HEK293 (cell line): ENCODE measurements at regions not wholly inside any gene's neighbourhood (a gene's known extent, or its start where the extent isn't known, plus 50 kb on each side); places are given as distances from the start of the nearest gene placed in this dataset.

Experiments
- CTCF ChIA-PET: fragments of 350-600 bp; formaldehyde crosslinking; extraction: SDS; loops from one replicate; lab custom pipeline; 2021; ENCODE audit warnings: antibody characterized with exemption; lab: Yijun Ruan, JAX
- POLR2A ChIA-PET: fragments of 300-600 bp; formaldehyde crosslinking; extraction: SDS; loops from one replicate; lab custom pipeline; 2020; ENCODE audit warnings: antibody characterized with exemption, inconsistent platforms; lab: Yijun Ruan, JAX
- H3K27ac ChIP-seq: fragments of 200-500 bp; sonication (Bioruptor generic); 2 replicates; pipeline ENCODE4 v1.5.1; 2014; ENCODE audit warnings: low read depth, low read length, control low read depth, inconsistent platforms; ENCODE audit errors: extremely low read depth
- H3K36me3 ChIP-seq, 2 experiments: fragments of 200-500 bp in 1 of 2; sonication (Bioruptor generic) in 1 of 2; 1 replicate in 1 of 2; 2 replicates in 1 of 2; pipeline ENCODE4 v1.5.1; 2014 to 2017; ENCODE audit warnings: inconsistent platforms in 2 of 2, low read length in 2 of 2; ENCODE audit not compliant: control insufficient read depth in 2 of 2, insufficient read depth in 1 of 2
- H3K4me1 ChIP-seq: fragments of 200-500 bp; sonication (Bioruptor generic); 2 replicates; pipeline ENCODE4 v1.5.1; 2014; ENCODE audit warnings: mild to moderate bottlenecking, low read length, inconsistent platforms; ENCODE audit not compliant: control insufficient read depth, insufficient read depth
- H3K4me3 ChIP-seq: 2 replicates; pipeline ENCODE4 v1.5.1; 2011; ENCODE audit warnings: low read depth, mild to moderate bottlenecking, control low read depth, low read length, moderate library complexity
- H3K9me3 ChIP-seq: fragments of 200-500 bp; sonication (Bioruptor generic); 2 replicates; pipeline ENCODE4 v1.5.1; 2014; ENCODE audit warnings: low read depth, low read length, inconsistent platforms; ENCODE audit not compliant: control insufficient read depth, insufficient read depth
- ATF2 ChIP-seq: fragments of 450-650 bp; formaldehyde crosslinking; IDR thresholded peaks from 2 replicates; pipeline ENCODE4 v1.5.1; 2016; ENCODE audit warnings: missing biosample characterization, missing genetic modification characterization, low read depth
- ELK4 ChIP-seq: IDR thresholded peaks from 2 replicates; pipeline ENCODE4 v1.6.1; 2011; ENCODE audit warnings: mild to moderate bottlenecking, low read depth, low read length, borderline replicate concordance
- HOXC10 ChIP-seq: sonication (generic); formaldehyde crosslinking; IDR thresholded peaks from 2 replicates; pipeline ENCODE4 v1.8.1; 2023; ENCODE audit warnings: mild to moderate bottlenecking, missing genetic modification reagents
- INSM2 ChIP-seq: fragments of 450-650 bp; formaldehyde crosslinking; IDR thresholded peaks from 2 replicates; pipeline ENCODE4 v1.5.1; 2016; ENCODE audit warnings: missing biosample characterization, missing genetic modification characterization
- KLF10 ChIP-seq: fragments of 450-650 bp; IDR thresholded peaks from 2 replicates; pipeline ENCODE4 v1.5.1; 2018; ENCODE audit warnings: missing biosample characterization, mild to moderate bottlenecking, missing genetic modification characterization
- OVOL3 ChIP-seq: fragments of 450-650 bp; formaldehyde crosslinking; IDR thresholded peaks from 2 replicates; pipeline ENCODE4 v1.5.1; 2016; ENCODE audit warnings: missing biosample characterization, missing genetic modification characterization
- SETDB1 ChIP-seq: IDR thresholded peaks from one replicate; pipeline ENCODE4 v1.6.1; 2017; ENCODE audit warnings: mild to moderate bottlenecking, low read length, moderate library complexity, mixed read lengths; ENCODE audit not compliant: insufficient read length
- TRIM28 ChIP-seq: IDR thresholded peaks from 2 replicates; pipeline ENCODE4 v1.6.1; 2011; ENCODE audit warnings: low read length, control low read depth, borderline replicate concordance
- WT1 ChIP-seq: fragments of 450-650 bp; formaldehyde crosslinking; IDR thresholded peaks from 2 replicates; pipeline ENCODE4 v1.5.1; 2016; ENCODE audit warnings: missing biosample characterization, missing genetic modification characterization
- ZBTB49 ChIP-seq: fragments of 450-650 bp; formaldehyde crosslinking; IDR thresholded peaks from 2 replicates; pipeline ENCODE4 v1.5.1; 2016; ENCODE audit warnings: missing biosample characterization, missing genetic modification characterization, low read depth
- ZFP3 ChIP-seq: fragments of 450-650 bp; formaldehyde crosslinking; IDR thresholded peaks from 2 replicates; pipeline ENCODE4 v1.5.1; 2016; ENCODE audit warnings: low read depth, missing biosample characterization, missing genetic modification characterization
- ZFP37 ChIP-seq: fragments of 450-650 bp; formaldehyde crosslinking; IDR thresholded peaks from 2 replicates; pipeline ENCODE4 v1.5.1; 2016; ENCODE audit warnings: missing biosample characterization, missing genetic modification characterization
- ZFP69B ChIP-seq: fragments of 450-650 bp; formaldehyde crosslinking; IDR thresholded peaks from 2 replicates; pipeline ENCODE4 v1.5.1; 2016; ENCODE audit warnings: missing biosample characterization, missing genetic modification characterization
- ZNF155 ChIP-seq: fragments of 450-650 bp; formaldehyde crosslinking; IDR thresholded peaks from 2 replicates; pipeline ENCODE4 v1.5.1; 2016; ENCODE audit warnings: missing biosample characterization, missing genetic modification characterization
- ZNF202 ChIP-seq: fragments of 450-650 bp; formaldehyde crosslinking; IDR thresholded peaks from 2 replicates; pipeline ENCODE4 v1.5.1; 2016; ENCODE audit warnings: missing biosample characterization, missing genetic modification characterization, borderline replicate concordance
- ZNF223 ChIP-seq: fragments of 450-650 bp; formaldehyde crosslinking; IDR thresholded peaks from 2 replicates; pipeline ENCODE4 v1.5.1; 2016; ENCODE audit warnings: missing biosample characterization, missing genetic modification characterization
- ZNF239 ChIP-seq: fragments of 450-650 bp; formaldehyde crosslinking; IDR thresholded peaks from 2 replicates; pipeline ENCODE4 v1.5.1; 2016; ENCODE audit warnings: missing biosample characterization, missing genetic modification characterization
- ZNF426 ChIP-seq: fragments of 450-650 bp; formaldehyde crosslinking; IDR thresholded peaks from 2 replicates; pipeline ENCODE4 v1.5.1; 2017; ENCODE audit warnings: missing biosample characterization, missing genetic modification characterization, mild to moderate bottlenecking, inconsistent platforms, moderate library complexity
- ZNF501 ChIP-seq: fragments of 450-650 bp; formaldehyde crosslinking; IDR thresholded peaks from 2 replicates; pipeline ENCODE4 v1.5.1; 2016; ENCODE audit warnings: missing biosample characterization, missing genetic modification characterization
- ZNF654 ChIP-seq: fragments of 450-650 bp; formaldehyde crosslinking; IDR thresholded peaks from 2 replicates; pipeline ENCODE4 v1.5.1; 2016; ENCODE audit warnings: low read depth, missing biosample characterization, missing genetic modification characterization
- ZNF704 ChIP-seq: fragments of 450-650 bp; formaldehyde crosslinking; IDR thresholded peaks from 2 replicates; pipeline ENCODE4 v1.5.1; 2016; ENCODE audit warnings: missing biosample characterization, missing genetic modification characterization
- ZNF792 ChIP-seq: fragments of 450-650 bp; formaldehyde crosslinking; IDR thresholded peaks from 2 replicates; pipeline ENCODE4 v1.5.1; 2016; ENCODE audit warnings: missing biosample characterization, missing genetic modification characterization
- ZNF830 ChIP-seq: fragments of 450-650 bp; IDR thresholded peaks from 2 replicates; pipeline ENCODE4 v1.5.0; 2018; ENCODE audit warnings: missing biosample characterization, missing genetic modification characterization, low read depth, mild to moderate bottlenecking, moderate library complexity
- ZSCAN4 ChIP-seq: fragments of 450-650 bp; formaldehyde crosslinking; IDR thresholded peaks from 2 replicates; pipeline ENCODE4 v1.5.1; 2017; ENCODE audit warnings: missing biosample characterization, missing genetic modification characterization

DNA sequence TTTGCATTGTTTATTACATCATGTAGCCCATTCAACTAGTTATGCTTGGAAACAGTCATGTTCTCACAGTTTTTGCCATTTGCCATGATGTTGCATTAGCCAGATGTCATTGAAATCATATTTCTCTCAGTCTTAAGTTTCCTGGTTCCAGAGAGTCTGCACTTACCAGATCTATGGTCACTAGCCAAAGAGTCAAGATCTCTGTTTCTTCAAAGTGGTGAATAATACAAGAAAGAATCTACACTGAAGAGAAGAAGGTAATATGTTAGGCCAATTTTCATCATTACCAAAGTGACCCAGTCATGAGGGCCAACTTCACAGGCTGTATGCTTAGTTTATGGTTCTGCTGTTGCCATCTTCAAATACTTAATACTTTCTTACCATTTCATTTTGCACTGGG lies 89.0 kb upstream of the PHYHIPL start (continued):
- no peak for TF ChIP-seq ZNF202 (tag by site-specific recombination)
- no peak for TF ChIP-seq ZFP3 (tag by site-specific recombination)
- no peak for TF ChIP-seq ZNF501
- no peak for TF ChIP-seq TRIM28
- TF ChIP-seq, all 188 proteins: peak for 0

DNA sequence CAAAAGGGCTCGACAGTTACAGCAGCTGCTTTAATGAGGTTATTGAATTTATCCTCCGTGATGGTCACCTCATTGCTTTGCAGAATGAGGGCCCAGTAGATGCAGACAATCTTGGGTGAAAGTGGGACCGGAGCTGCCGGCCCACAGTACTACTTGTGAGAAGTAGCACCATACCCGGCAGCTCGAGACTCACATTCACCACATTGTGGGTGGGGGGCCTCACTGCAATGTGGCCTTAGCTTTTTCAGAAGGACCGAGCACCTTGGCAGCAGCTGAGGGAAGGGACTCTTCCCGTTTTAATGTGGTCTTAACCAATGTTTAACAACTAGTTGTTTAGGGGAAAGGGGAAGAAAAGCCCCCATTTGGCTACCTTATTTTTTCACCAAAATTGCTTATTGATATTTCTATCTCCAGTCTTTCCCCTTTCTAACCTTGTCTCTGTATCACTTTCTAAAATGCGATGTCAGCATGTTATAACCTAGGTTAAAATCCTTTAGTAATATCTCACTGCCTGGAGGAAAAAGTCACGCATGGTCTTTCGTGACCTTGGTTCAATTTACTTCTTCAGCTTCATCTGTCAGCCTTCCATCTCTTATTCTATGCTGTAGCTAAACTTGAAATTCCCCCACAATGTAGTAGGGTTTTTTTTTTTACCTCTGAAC lies 87.4 kb upstream of the PHYHIPL start:
- Histone ChIP-seq H3K4me3 (no peak overlapping the region), H3K36me3 (no peaks in the 10 kb centered on the region), H3K9me3 (no peaks in the 10 kb centered on the region), H3K27ac (no peak overlapping the region), H3K4me1 (no peaks in the 10 kb centered on the region)
- no peak for TF ChIP-seq ELK4
- no peak for TF ChIP-seq ZNF223 (tag by site-specific recombination)
- no peak for TF ChIP-seq ZFP69B
- no peak for TF ChIP-seq ZNF426 (tag by site-specific recombination)
- no peak for TF ChIP-seq ATF2 (tag by site-specific recombination)
- TF ChIP-seq ZNF155 (tag by site-specific recombination), result no peak
- no peak for TF ChIP-seq HOXC10 (CRISPR knock-in tag)
- no peak for TF ChIP-seq ZNF704 (tag by site-specific recombination)
- no peak for TF ChIP-seq OVOL3
- TF ChIP-seq ZNF792, result no peak
- CTCF ChIA-PET, result interaction anchor here (0.7 to 1.3 kb wide), 2 partner anchors 11 to 551 kb away, joined by 3 read pairs; no protein-coding TSS in a partner anchor
- POLR2A ChIA-PET, result no interaction called here

- POLR2A ChIA-PET, result no interaction called here
- Histone ChIP-seq H3K9me3 (no peaks in the 10 kb centered on the region), H3K4me1 (no peaks in the 10 kb centered on the region), H3K4me3 (no peak overlapping the region), H3K27ac (no peak overlapping the region), H3K36me3 (no peaks in the 10 kb centered on the region)
- CTCF ChIA-PET, result interaction anchor here (1.4 kb wide), 1 partner anchor 139 kb away, joined by 3 read pairs; no protein-coding TSS in a partner anchor
- TF ChIP-seq HOXC10 (CRISPR knock-in tag) (no peak), ZNF654 (tag by site-specific recombination) (no peak), ZSCAN4 (tag by site-specific recombination) (no peak), ZBTB49 (no peak), ZNF239 (no peak), ZNF830 (tag by site-specific recombination) (no peak), WT1 (tag by site-specific recombination) (no peak), SETDB1 (no peak), INSM2 (tag by site-specific recombination) (no peak), ZFP37 (no peak), KLF10 (tag by site-specific recombination) (no peak)
These were observed 85.4 kb upstream of the PHYHIPL start for GRCh38 chr10:59090817-59091622.
